Testis (tissue), 2 donors: ENCODE measurements at regions not wholly inside any gene's neighbourhood (a gene's known extent, or its start where the extent isn't known, plus 50 kb on each side); places are given as distances from the start of the nearest gene placed in this dataset.
"Not testable (repeated sequence)": the region's sequence is repeated elsewhere in the genome, so short reads cannot be mapped to it uniquely, and the experiment has no call there.

Experiments
- DNase-seq: peaks from one replicate; pipeline ENCODE4 v3.0.0-alpha.2; 2019
- H3K27ac ChIP-seq, 2 donors: fragments of 200-600 bp; sonication (generic); one replicate each; pipeline ENCODE4 v1.5.1; 2019
- H3K27me3 ChIP-seq: fragments of 200-600 bp; sonication (generic); one replicate; pipeline ENCODE4 v1.5.1; 2019
- H3K36me3 ChIP-seq: fragments of 200-600 bp; sonication (generic); one replicate; pipeline ENCODE4 v1.5.1; 2017; ENCODE audit warnings: low read depth; ENCODE audit errors: missing control alignments
- H3K4me1 ChIP-seq: fragments of 200-600 bp; sonication (generic); one replicate; pipeline ENCODE4 v1.5.1; 2019
- H3K4me3 ChIP-seq, 2 donors: fragments of 200-600 bp; sonication (generic); one replicate each; pipeline ENCODE4 v1.5.1; 2017 to 2019
- H3K9me3 ChIP-seq: fragments of 200-600 bp; sonication (generic); one replicate; pipeline ENCODE4 v1.5.1; 2017
- CTCF ChIP-seq, 3 experiments: fragments of 450-650 bp in 2 of 3; fragments of 200-600 bp in 1 of 3; sonication (generic) in 1 of 3; IDR thresholded peaks; one replicate each; pipeline ENCODE4 v1.5.1; 2016 to 2019; ENCODE audit warnings: antibody characterized with exemption in 3 of 3, mild to moderate bottlenecking in 2 of 3, moderate library complexity in 1 of 3
- POLR2A ChIP-seq: fragments of 450-650 bp; IDR thresholded peaks from one replicate; pipeline ENCODE4 v1.6.1; 2017; ENCODE audit warnings: antibody characterized with exemption, mild to moderate bottlenecking, moderate library complexity
- WGBS, 2 donors: methylation state at CpG; one replicate each; pipeline ENCODE4 v1.1.5; 2018; 5-methylcytosine and 5-hydroxymethylcytosine counted together
- intact Hi-C: fragments of 100-400 bp; cut with DNase I; formaldehyde crosslinking; loops from one replicate; pipeline ENCODE4 v1.15.1; 2023; ENCODE audit warnings: low total_unique reads

- no peaks in the 10 kb centered on the region for H3K27me3 ChIP-seq
- H3K27ac ChIP-seq, result no peak overlapping the region
- intact Hi-C loops, result no loop called here
- H3K4me3 ChIP-seq, result no peak overlapping the region
- peaks cover 16% of the 10 kb centered on the region for H3K4me1 ChIP-seq
- no peaks in the 10 kb centered on the region for H3K36me3 ChIP-seq
- H3K9me3 ChIP-seq, result no peaks in the 10 kb centered on the region
- peak; percentile 27 for DNase-seq
- 50 to 58% methylated on average over 1 of the region's 1 CpG for WGBS, 2 donors
- TF ChIP-seq POLR2A (no peak), CTCF (IDR thresholded peaks at IDR 0.05) (no peak)
These were observed 545.9 kb upstream of the KLF4 start for GRCh38 chr9:108035487-108035886.

- peak; percentile 50 for DNase-seq
- WGBS, 2 donors, result 27 to 51% methylated on average over 5 of the region's 5 CpGs
- Histone ChIP-seq H3K27ac (peak overlapping the region in 1 of 2 donors; percentile 21), H3K9me3 (no peaks in the 10 kb centered on the region), H3K4me1 (peaks cover 16% of the 10 kb centered on the region), H3K36me3 (no peaks in the 10 kb centered on the region), H3K4me3 (no peak overlapping the region), H3K27me3 (no peaks in the 10 kb centered on the region)
- no peak for TF ChIP-seq CTCF (IDR thresholded peaks at IDR 0.05)
- no peak for TF ChIP-seq POLR2A
- intact Hi-C loops, result no loop called here
These were observed 544.7 kb upstream of the KLF4 start for GRCh38 chr9:108033976-108034964.

GRCh38 chr9:108032079-108032478, 542.5 kb upstream of the KLF4 start:
- H3K36me3 ChIP-seq, DNase-seq, H3K27ac ChIP-seq, intact Hi-C loops, H3K4me3 ChIP-seq, H3K9me3 ChIP-seq, H3K27me3 ChIP-seq: not testable (repeated sequence)
- WGBS, 2 donors, result 92 to 98% methylated on average over 8 to 9 of the region's 9 CpGs
- H3K4me1 ChIP-seq, result peaks cover 16% of the 10 kb centered on the region

- 90 to 97% methylated on average over 11 of the region's 11 CpGs for WGBS, 2 donors
- intact Hi-C loops, H3K4me3 ChIP-seq: not testable (repeated sequence)
These were observed 541.7 kb upstream of the KLF4 start for GRCh38 chr9:108031221-108031620.

GRCh38 chr9:108026718-108027117, 537.1 kb upstream of the KLF4 start:
- H3K27me3 ChIP-seq, H3K36me3 ChIP-seq, H3K9me3 ChIP-seq, DNase-seq, H3K27ac ChIP-seq, H3K4me3 ChIP-seq, H3K4me1 ChIP-seq, intact Hi-C loops: not testable (repeated sequence)
- 93 to 100% methylated on average over 4 of the region's 4 CpGs for WGBS, 2 donors

More at GRCh38 chr9:108031221-108031620, 541.7 kb upstream of the KLF4 start:
- H3K4me1 ChIP-seq, result peaks cover 16% of the 10 kb centered on the region
- H3K27me3 ChIP-seq, H3K27ac ChIP-seq, DNase-seq, H3K9me3 ChIP-seq, H3K36me3 ChIP-seq: not testable (repeated sequence)

GRCh38 chr9:108024604-108025003, 535.0 kb upstream of the KLF4 start:
- Histone ChIP-seq H3K27ac (no peak overlapping the region), H3K27me3 (no peaks in the 10 kb centered on the region), H3K4me1 (no peaks in the 10 kb centered on the region), H3K9me3 (no peaks in the 10 kb centered on the region), H3K36me3 (no peaks in the 10 kb centered on the region), H3K4me3 (no peak overlapping the region)
- no peak for TF ChIP-seq CTCF (IDR thresholded peaks at IDR 0.05)
- TF ChIP-seq POLR2A, result no peak
- no peak for DNase-seq
- intact Hi-C loops, result no loop called here
